ENCODE measurements at regions not wholly inside any gene's neighbourhood (a gene's known extent, or its start where the extent isn't known, plus 50 kb on each side); places are given as distances from the start of the nearest gene placed in this dataset.

- no peaks in the 10 kb centered on the region for H3K27me3 ChIP-seq
- no peaks in the 10 kb centered on the region for H3K4me1 ChIP-seq
- no peak overlapping the region for H3K4me3 ChIP-seq
- H3K36me3 ChIP-seq = no peaks in the 10 kb centered on the region
- intact Hi-C loops (cut with DNase I; ENCODE audit: low total_unique reads) = no loop called here
- no peak overlapping the region for H3K27ac ChIP-seq
- TF ChIP-seq CTCF (IDR thresholded peaks at IDR 0.05) = no peak
- TF ChIP-seq POLR2AphosphoS5 (IDR thresholded peaks at IDR 0.05) = no peak
- TF ChIP-seq POLR2A (IDR thresholded peaks at IDR 0.05) = no peak
- no peak for DNase-seq (ENCODE audit: low spot score in 2 of 2)
- peaks cover 0 to 13% of the 10 kb centered on the region in 2 donors for H3K9me3 ChIP-seq
These were observed 244.8 kb upstream of the CDYL start for GRCh38 chr6:4531406-4531805.

GRCh38 chr6:4522453-4522852 lies 253.8 kb upstream of the CDYL start:
- no peaks in the 10 kb centered on the region for H3K36me3 ChIP-seq
- intact Hi-C loops (cut with DNase I; ENCODE audit: low total_unique reads) = no loop called here
- TF ChIP-seq POLR2A (IDR thresholded peaks at IDR 0.05) (no peak), POLR2AphosphoS5 (IDR thresholded peaks at IDR 0.05) (no peak), CTCF (IDR thresholded peaks at IDR 0.05) (no peak)
- no peaks in the 10 kb centered on the region for H3K27me3 ChIP-seq
- H3K9me3 ChIP-seq = no peaks in the 10 kb centered on the region
- no peak for DNase-seq (ENCODE audit: low spot score in 2 of 2)
- no peaks in the 10 kb centered on the region for H3K4me1 ChIP-seq
- H3K27ac ChIP-seq = no peak overlapping the region
- H3K4me3 ChIP-seq = no peak overlapping the region

GRCh38 chr6:4521070-4521469 lies 255.1 kb upstream of the CDYL start:
- TF ChIP-seq POLR2A (IDR thresholded peaks at IDR 0.05) = no peak
- intact Hi-C loops (cut with DNase I; ENCODE audit: low total_unique reads) = no loop called here
- no peak overlapping the region for H3K4me3 ChIP-seq

GRCh38 chr6:4518506-4518905 lies 257.7 kb upstream of the CDYL start:
- H3K4me1 ChIP-seq = no peaks in the 10 kb centered on the region
- no peak for DNase-seq (ENCODE audit: low spot score in 2 of 2)
- no peak for TF ChIP-seq POLR2AphosphoS5 (IDR thresholded peaks at IDR 0.05)
- TF ChIP-seq CTCF (IDR thresholded peaks at IDR 0.05) = no peak
- TF ChIP-seq POLR2A (IDR thresholded peaks at IDR 0.05) = no peak

More at GRCh38 chr6:4521070-4521469, 255.1 kb upstream of the CDYL start:
- H3K27me3 ChIP-seq = no peaks in the 10 kb centered on the region
- DNase-seq (ENCODE audit: low spot score in 2 of 2) = no peak
- H3K27ac ChIP-seq = no peak overlapping the region
- H3K9me3 ChIP-seq = no peaks in the 10 kb centered on the region
- H3K36me3 ChIP-seq = no peaks in the 10 kb centered on the region
- H3K4me1 ChIP-seq = no peaks in the 10 kb centered on the region

GRCh38 chr6:4516206-4516605 lies 260.0 kb upstream of the CDYL start:
- no peak for DNase-seq (ENCODE audit: low spot score in 2 of 2)
- Histone ChIP-seq H3K36me3 (no peaks in the 10 kb centered on the region), H3K27me3 (no peaks in the 10 kb centered on the region), H3K4me1 (no peaks in the 10 kb centered on the region), H3K9me3 (no peaks in the 10 kb centered on the region), H3K27ac (no peak overlapping the region), H3K4me3 (no peak overlapping the region)
- TF ChIP-seq CTCF (IDR thresholded peaks at IDR 0.05) (no peak), POLR2A (IDR thresholded peaks at IDR 0.05) (no peak), POLR2AphosphoS5 (IDR thresholded peaks at IDR 0.05) (no peak)
- intact Hi-C loops (cut with DNase I; ENCODE audit: low total_unique reads) = no loop called here

More at GRCh38 chr6:4518506-4518905, 257.7 kb upstream of the CDYL start:
- Histone ChIP-seq H3K36me3 (no peaks in the 10 kb centered on the region), H3K27me3 (no peaks in the 10 kb centered on the region), H3K27ac (no peak overlapping the region), H3K4me3 (no peak overlapping the region), H3K9me3 (no peaks in the 10 kb centered on the region)
- intact Hi-C loops (cut with DNase I; ENCODE audit: low total_unique reads) = no loop called here

- H3K27ac ChIP-seq = no peak overlapping the region
These were observed 262.6 kb upstream of the CDYL start for GRCh38 chr6:4513561-4513960.

More at GRCh38 chr6:4513561-4513960, 262.6 kb upstream of the CDYL start:
- intact Hi-C loops (cut with DNase I; ENCODE audit: low total_unique reads) = no loop called here
- Histone ChIP-seq H3K27me3 (no peaks in the 10 kb centered on the region), H3K9me3 (no peaks in the 10 kb centered on the region), H3K4me3 (no peak overlapping the region), H3K4me1 (no peaks in the 10 kb centered on the region), H3K36me3 (no peaks in the 10 kb centered on the region)
- DNase-seq (ENCODE audit: low spot score in 2 of 2) = no peak
- TF ChIP-seq POLR2A (IDR thresholded peaks at IDR 0.05) (no peak), CTCF (IDR thresholded peaks at IDR 0.05) (no peak), POLR2AphosphoS5 (IDR thresholded peaks at IDR 0.05) (no peak)

Measured in breast epithelium (tissue), 4 donors.